NCI-H1105 (cell line): ENCODE measurements at regions not wholly inside any gene's neighbourhood (a gene's known extent, or its start where the extent isn't known, plus 50 kb on each side); places are given as distances from the start of the nearest gene placed in this dataset.

Experiments
- DNase-seq: peaks from one replicate; lab custom pipeline; 2025; lab: John Stamatoyannopoulos, UW

- no peak for DNase-seq
Measured at GRCh38 chr6:163986313-163986712, 571.8 kb downstream of the QKI start.

- no peak for DNase-seq
Measured at GRCh38 chr6:163985710-163986109, 571.2 kb downstream of the QKI start.

GRCh38 chr6:163985040-163985439 is 570.5 kb downstream of the QKI start:
- DNase-seq: no peak

- DNase-seq: no peak
Measured at GRCh38 chr6:163984124-163984936, 569.8 kb downstream of the QKI start.

GRCh38 chr6:163983679-163984078 is 569.2 kb downstream of the QKI start:
- no peak for DNase-seq

GRCh38 chr6:163974322-163974721 is 559.8 kb downstream of the QKI start:
- DNase-seq: no peak

- DNase-seq: no peak
Measured at GRCh38 chr6:163971841-163972838, 557.6 kb downstream of the QKI start.

- DNase-seq: no peak
Measured at GRCh38 chr6:163970846-163971564, 556.5 kb downstream of the QKI start.

- DNase-seq: no peak
Measured at GRCh38 chr6:163965426-163966348, 551.2 kb downstream of the QKI start.

- no peak for DNase-seq
Measured at GRCh38 chr6:163964789-163965188, 550.3 kb downstream of the QKI start.

GRCh38 chr6:163963205-163964120 is 548.9 kb downstream of the QKI start:
- DNase-seq: no peak

GRCh38 chr6:163962627-163963117 is 548.2 kb downstream of the QKI start:
- no peak for DNase-seq

- no peak for DNase-seq
Measured at GRCh38 chr6:163960128-163960527, 545.6 kb downstream of the QKI start.

- no peak for DNase-seq
Measured at GRCh38 chr6:163958646-163959045, 544.1 kb downstream of the QKI start.

GRCh38 chr6:163956571-163957407 is 542.3 kb downstream of the QKI start:
- DNase-seq: peak; percentile 80

GRCh38 chr6:163955756-163956155 is 541.2 kb downstream of the QKI start:
- DNase-seq: peak; percentile 26

GRCh38 chr6:163955096-163955495 is 540.6 kb downstream of the QKI start:
- DNase-seq: no peak

- no peak for DNase-seq
Measured at GRCh38 chr6:163954088-163954775, 539.7 kb downstream of the QKI start.
